Smooth muscle cell (in vitro differentiated cells): ENCODE measurements at regions not wholly inside any gene's neighbourhood (a gene's known extent, or its start where the extent isn't known, plus 50 kb on each side); places are given as distances from the start of the nearest gene placed in this dataset.
"Not testable (repeated sequence)": the region's sequence is repeated elsewhere in the genome, so short reads cannot be mapped to it uniquely, and the experiment has no call there.

Experiments used
- DNase-seq: peaks from one replicate; lab custom pipeline; 2025; ENCODE audit not compliant: unreplicated experiment; lab: John Stamatoyannopoulos, UW
- H2AFZ ChIP-seq: fragments of 200-600 bp; sonication (generic); 2 replicates; pipeline ENCODE4 v1.6.0; 2016; ENCODE audit warnings: antibody characterized with exemption, low read depth, mild to moderate bottlenecking
- H3F3A ChIP-seq: fragments of 200-600 bp; sonication (generic); 2 replicates; pipeline ENCODE4 v1.6.0; 2017; ENCODE audit warnings: antibody characterized with exemption, low read depth
- H3K27ac ChIP-seq: fragments of 200-600 bp; sonication (generic); 2 replicates; pipeline ENCODE4 v1.5.1; 2016; ENCODE audit warnings: low read depth, mild to moderate bottlenecking
- H3K27me3 ChIP-seq: fragments of 200-600 bp; sonication (generic); 2 replicates; pipeline ENCODE4 v1.6.1; 2016; ENCODE audit warnings: low read depth, mild to moderate bottlenecking
- H3K36me3 ChIP-seq: fragments of 200-600 bp; sonication (generic); 2 replicates; pipeline ENCODE4 v1.5.1; 2016; ENCODE audit warnings: low read depth
- H3K4me1 ChIP-seq: fragments of 200-600 bp; sonication (generic); 2 replicates; pipeline ENCODE4 v1.5.1; 2016; ENCODE audit warnings: low read depth
- H3K4me2 ChIP-seq: fragments of 200-600 bp; sonication (generic); 2 replicates; pipeline ENCODE4 v1.6.0; 2016; ENCODE audit warnings: mild to moderate bottlenecking
- H3K4me3 ChIP-seq: fragments of 200-600 bp; sonication (generic); 2 replicates; pipeline ENCODE4 v1.5.1; 2016; ENCODE audit warnings: mild to moderate bottlenecking
- H3K79me2 ChIP-seq: fragments of 200-600 bp; sonication (generic); 2 replicates; pipeline ENCODE4 v1.6.0; 2016; ENCODE audit warnings: low read depth, mild to moderate bottlenecking
- H3K9ac ChIP-seq: fragments of 200-600 bp; sonication (generic); 2 replicates; pipeline ENCODE4 v1.6.0; 2016; ENCODE audit warnings: low read depth
- H3K9me3 ChIP-seq: fragments of 200-600 bp; sonication (generic); replicated peaks from 2 replicates; pipeline ENCODE4 v1.5.1; 2016; ENCODE audit warnings: low read depth
- H4K20me1 ChIP-seq: fragments of 200-600 bp; sonication (generic); 2 replicates; pipeline ENCODE4 v1.6.0; 2016; ENCODE audit warnings: low read depth
- WGBS: methylation state at CpG from one replicate; pipeline ENCODE4 v1.1.7; 2016; ENCODE audit warnings: low lambda C conversion rate; 5-methylcytosine and 5-hydroxymethylcytosine counted together
- TF ChIP-seq, protein P1 (sequence below): fragments of 200-600 bp; sonication (generic); IDR thresholded peaks from 2 replicates; pipeline ENCODE4 v1.5.1; 2017; ENCODE audit warnings: borderline replicate concordance, mild to moderate bottlenecking, antibody characterized with exemption; ENCODE audit not compliant: insufficient read depth, poor library complexity, severe bottlenecking

DNA sequence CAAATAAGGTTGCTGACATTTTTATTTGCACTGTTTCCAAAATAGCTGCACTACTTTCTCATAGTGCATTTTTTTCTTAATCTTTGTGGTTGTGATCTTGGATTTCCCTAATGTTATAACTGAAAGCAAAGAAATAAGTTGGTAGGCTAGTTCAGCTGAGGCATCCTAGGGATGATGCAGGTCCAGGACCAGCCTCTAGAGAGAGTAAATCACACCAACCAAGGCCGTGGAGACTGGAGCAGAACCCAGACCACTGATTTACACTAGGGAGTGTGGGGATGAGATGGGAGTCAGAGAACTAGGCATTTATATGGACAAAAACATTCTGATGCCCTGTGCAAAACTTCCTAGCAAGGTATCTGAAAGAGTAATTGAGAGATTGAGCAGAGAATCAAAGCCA, 104.5 kb downstream of the URB2 start:
- no peaks in the 10 kb centered on the region for H3K79me2 ChIP-seq
- H3K36me3 ChIP-seq = no peaks in the 10 kb centered on the region
- H3K9ac ChIP-seq = no peak overlapping the region
- no peak overlapping the region for H3K4me3 ChIP-seq
- H3K27me3 ChIP-seq = no peaks in the 10 kb centered on the region
- no peak overlapping the region for H3K27ac ChIP-seq
- no peaks in the 10 kb centered on the region for H4K20me1 ChIP-seq
- no peak for DNase-seq
- H3K4me1 ChIP-seq = no peaks in the 10 kb centered on the region
- no peaks in the 10 kb centered on the region for H3K9me3 ChIP-seq
- H3F3A ChIP-seq = no peaks in the 10 kb centered on the region
- no peak overlapping the region for H2AFZ ChIP-seq
- TF ChIP-seq, protein P1, sequence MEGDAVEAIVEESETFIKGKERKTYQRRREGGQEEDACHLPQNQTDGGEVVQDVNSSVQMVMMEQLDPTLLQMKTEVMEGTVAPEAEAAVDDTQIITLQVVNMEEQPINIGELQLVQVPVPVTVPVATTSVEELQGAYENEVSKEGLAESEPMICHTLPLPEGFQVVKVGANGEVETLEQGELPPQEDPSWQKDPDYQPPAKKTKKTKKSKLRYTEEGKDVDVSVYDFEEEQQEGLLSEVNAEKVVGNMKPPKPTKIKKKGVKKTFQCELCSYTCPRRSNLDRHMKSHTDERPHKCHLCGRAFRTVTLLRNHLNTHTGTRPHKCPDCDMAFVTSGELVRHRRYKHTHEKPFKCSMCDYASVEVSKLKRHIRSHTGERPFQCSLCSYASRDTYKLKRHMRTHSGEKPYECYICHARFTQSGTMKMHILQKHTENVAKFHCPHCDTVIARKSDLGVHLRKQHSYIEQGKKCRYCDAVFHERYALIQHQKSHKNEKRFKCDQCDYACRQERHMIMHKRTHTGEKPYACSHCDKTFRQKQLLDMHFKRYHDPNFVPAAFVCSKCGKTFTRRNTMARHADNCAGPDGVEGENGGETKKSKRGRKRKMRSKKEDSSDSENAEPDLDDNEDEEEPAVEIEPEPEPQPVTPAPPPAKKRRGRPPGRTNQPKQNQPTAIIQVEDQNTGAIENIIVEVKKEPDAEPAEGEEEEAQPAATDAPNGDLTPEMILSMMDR = no peak
- no peak overlapping the region for H3K4me2 ChIP-seq
- WGBS = 55% methylated on average over 1 of the region's 1 CpG

DNA sequence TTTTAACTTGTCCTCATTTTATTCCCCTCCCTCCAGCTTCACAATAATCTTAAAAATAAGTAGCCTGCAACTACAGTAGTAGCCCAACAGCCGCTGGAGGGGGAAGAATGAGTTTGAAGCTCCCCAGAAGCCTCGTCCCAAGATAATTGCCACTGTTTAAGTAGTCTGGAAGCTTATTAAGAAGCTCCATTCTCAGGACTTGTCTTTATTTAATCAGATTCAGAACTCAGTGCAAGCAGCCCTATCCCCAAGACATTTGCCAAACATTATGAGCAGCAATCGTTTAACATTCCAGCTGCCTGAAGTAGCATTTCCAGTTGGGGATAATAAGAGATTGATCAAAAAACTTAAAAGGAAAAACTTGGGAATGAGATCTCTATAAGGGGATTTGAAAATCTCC, 106.0 kb downstream of the URB2 start:
- Histone ChIP-seq H3K4me3 (no peak overlapping the region), H3K9me3 (peaks cover 8% of the 10 kb centered on the region), H3K4me1 (no peaks in the 10 kb centered on the region), H3K9ac (no peak overlapping the region), H3K36me3 (no peaks in the 10 kb centered on the region), H3K27me3 (no peaks in the 10 kb centered on the region), H3K79me2 (no peaks in the 10 kb centered on the region), H2AFZ (no peak overlapping the region), H4K20me1 (no peaks in the 10 kb centered on the region), H3K27ac (no peak overlapping the region), H3K4me2 (no peak overlapping the region), H3F3A (no peaks in the 10 kb centered on the region)
- 43% methylated on average over 3 of the region's 3 CpGs for WGBS
- TF ChIP-seq, protein P1 = no peak
- no peak for DNase-seq

DNA sequence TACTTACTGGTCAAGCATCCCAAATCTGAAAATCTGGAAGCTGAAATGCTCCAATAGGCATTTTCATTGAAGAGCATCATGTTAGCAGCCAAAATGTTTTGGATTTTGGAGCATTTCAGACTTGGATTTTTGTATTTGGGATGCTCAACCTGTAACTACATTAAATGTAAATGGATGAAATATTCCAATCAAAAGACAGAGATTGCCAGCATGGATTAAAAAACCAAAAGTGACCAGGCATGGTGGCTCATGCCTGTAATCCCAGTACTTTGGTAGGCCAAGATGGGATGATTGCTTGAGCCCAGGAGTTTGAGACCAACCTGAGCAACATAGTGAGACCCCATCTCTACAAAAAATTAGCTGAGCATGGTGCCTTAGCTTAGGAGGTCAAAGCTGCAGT, 110.3 kb downstream of the URB2 start:
- H3K27me3 ChIP-seq = no peaks in the 10 kb centered on the region
- H3K4me3 ChIP-seq = no peak overlapping the region
- DNase-seq = no peak
- no peak overlapping the region for H3K4me2 ChIP-seq
- H2AFZ ChIP-seq = no peak overlapping the region
- peaks cover 8% of the 10 kb centered on the region for H3K9me3 ChIP-seq
- TF ChIP-seq, protein P1 = no peak
- no peaks in the 10 kb centered on the region for H3K79me2 ChIP-seq
- no peak overlapping the region for H3K9ac ChIP-seq
- no peaks in the 10 kb centered on the region for H3K4me1 ChIP-seq
- H4K20me1 ChIP-seq = no peaks in the 10 kb centered on the region
- no peak overlapping the region for H3K27ac ChIP-seq
- H3F3A ChIP-seq = no peaks in the 10 kb centered on the region
- H3K36me3 ChIP-seq = no peaks in the 10 kb centered on the region

DNA sequence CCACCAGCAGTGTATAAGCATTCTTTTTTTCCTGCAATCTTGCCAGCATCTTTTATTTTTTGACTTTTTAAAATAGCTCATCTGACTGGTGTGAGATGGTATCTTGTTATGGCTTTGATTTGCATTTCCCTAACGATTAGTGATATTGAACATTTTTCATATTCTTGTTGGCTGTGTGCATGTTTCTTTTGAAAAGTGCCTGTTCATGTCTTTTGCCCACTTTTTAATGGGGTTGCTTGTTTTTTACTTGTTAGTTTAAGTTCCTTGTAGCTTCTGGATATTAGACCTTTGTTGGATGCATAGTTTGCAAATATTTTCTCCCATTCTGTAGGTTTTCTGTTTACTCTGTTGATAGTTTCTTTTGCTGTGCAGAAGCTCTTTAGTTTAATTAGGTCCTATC, 116.6 kb downstream of the URB2 start:
- not testable (repeated sequence) for H3K4me1 ChIP-seq, H3K27ac ChIP-seq, H3K27me3 ChIP-seq, H4K20me1 ChIP-seq, H2AFZ ChIP-seq, H3K9ac ChIP-seq, H3K4me2 ChIP-seq, H3K9me3 ChIP-seq, H3K36me3 ChIP-seq, DNase-seq, H3K4me3 ChIP-seq, H3K79me2 ChIP-seq, H3F3A ChIP-seq
- 83% methylated on average over 1 of the region's 1 CpG for WGBS
